GM12878 (cell line): ENCODE measurements at regions not wholly inside any gene's neighbourhood (a gene's known extent, or its start where the extent isn't known, plus 50 kb on each side); places are given as distances from the start of the nearest gene placed in this dataset.
A peak's percentile ranks its signal among the peaks of the same experiment; 100 is the strongest.

ENCODE experiments used
- CBX5 ChIP-seq: sonication (generic); IDR thresholded peaks from 2 replicates; pipeline ENCODE4 v1.6.1; 2016; ENCODE audit warnings: low read depth, moderate library complexity, mild to moderate bottlenecking, inconsistent platforms
- CHD2 ChIP-seq: IDR thresholded peaks from 2 replicates; pipeline ENCODE4 v1.6.1; 2011; ENCODE audit warnings: low read depth, low read length, improper control_type of control experiment, borderline replicate concordance
- CHD4 ChIP-seq: fragments of 200-600 bp; sonication (generic); IDR thresholded peaks from 2 replicates; pipeline ENCODE4 v1.6.1; 2016; ENCODE audit warnings: mild to moderate bottlenecking
- E2F8 ChIP-seq: fragments of 450-650 bp; IDR thresholded peaks from 2 replicates; pipeline ENCODE4 v1.6.1; 2018; ENCODE audit warnings: mild to moderate bottlenecking, low read depth, moderate library complexity; ENCODE audit not compliant: partially characterized antibody
- EED ChIP-seq: sonication (generic); IDR thresholded peaks from 2 replicates; pipeline ENCODE4 v1.6.1; 2016; ENCODE audit warnings: antibody characterized with exemption, low read depth
- EP300 ChIP-seq, 2 experiments: fragments of 150-350 bp in 1 of 2; IDR thresholded peaks; 2 replicates each; pipeline ENCODE4 v1.6.1; 2011 to 2012; ENCODE audit warnings: low read depth in 2 of 2, low read length in 2 of 2, borderline replicate concordance in 1 of 2, improper control_type of control experiment in 1 of 2, inconsistent platforms in 1 of 2; ENCODE audit not compliant: control insufficient read depth in 1 of 2
- ETV6 ChIP-seq, 2 experiments: fragments of 450-650 bp in 1 of 2; IDR thresholded peaks in 1 of 2; conservative IDR thresholded peaks in 1 of 2; 2 replicates each; pipeline ENCODE4 v1.6.1; 2014; ENCODE audit warnings: antibody characterized with exemption in 1 of 2, borderline replicate concordance in 1 of 2, low read depth in 1 of 2, mild to moderate bottlenecking in 1 of 2, moderate library complexity in 1 of 2
- IKZF2 ChIP-seq, 2 experiments: fragments of 450-650 bp; IDR thresholded peaks; 2 replicates each; pipeline ENCODE4 v1.6.1; 2017; ENCODE audit warnings: mild to moderate bottlenecking in 2 of 2, moderate library complexity in 2 of 2
- IRF3 ChIP-seq: fragments of 450-650 bp; IDR thresholded peaks from 2 replicates; pipeline ENCODE4 v1.6.1; 2014; ENCODE audit warnings: mild to moderate bottlenecking
- JUNB ChIP-seq: IDR thresholded peaks from 2 replicates; pipeline ENCODE4 v1.6.1; 2016; ENCODE audit warnings: antibody characterized with exemption, mild to moderate bottlenecking
- MTA2 ChIP-seq: fragments of 450-650 bp; IDR thresholded peaks from 2 replicates; pipeline ENCODE4 v1.6.1; 2016; ENCODE audit warnings: low read depth, mild to moderate bottlenecking, moderate library complexity
- MTA3 ChIP-seq: IDR thresholded peaks from 2 replicates; pipeline ENCODE4 v1.6.1; 2012; ENCODE audit warnings: low read length, inconsistent platforms, borderline replicate concordance
- PKNOX1 ChIP-seq: fragments of 450-650 bp; IDR thresholded peaks from 2 replicates; pipeline ENCODE4 v1.6.1; 2016; ENCODE audit warnings: mild to moderate bottlenecking
- PML ChIP-seq: IDR thresholded peaks from 2 replicates; pipeline ENCODE4 v1.6.1; 2012; ENCODE audit warnings: low read length, inconsistent platforms
- RBBP5 ChIP-seq: fragments of 200-600 bp; sonication (generic); conservative IDR thresholded peaks from 2 replicates; pipeline ENCODE4 v1.6.1; 2016
- SUPT20H ChIP-seq: IDR thresholded peaks from 2 replicates; pipeline ENCODE4 v1.6.1; 2011; ENCODE audit warnings: low read depth, mild to moderate bottlenecking, low read length, moderate library complexity, borderline replicate concordance; ENCODE audit not compliant: control insufficient read depth
- TARDBP ChIP-seq: IDR thresholded peaks from 2 replicates; pipeline ENCODE4 v1.6.1; 2016; ENCODE audit warnings: borderline replicate concordance
- USF1 ChIP-seq: IDR thresholded peaks from 2 replicates; pipeline ENCODE4 v1.6.1; 2011; ENCODE audit warnings: borderline replicate concordance, low read depth, mild to moderate bottlenecking, moderate library complexity, mixed read lengths, low read length; ENCODE audit not compliant: insufficient read depth; ENCODE audit errors: extremely low read length
- YBX1 ChIP-seq: fragments of 450-650 bp; IDR thresholded peaks from 2 replicates; pipeline ENCODE4 v1.6.1; 2016; ENCODE audit warnings: antibody characterized with exemption
- ZNF207 ChIP-seq: fragments of 450-650 bp; IDR thresholded peaks from 2 replicates; pipeline ENCODE4 v1.6.1; 2014; ENCODE audit warnings: antibody characterized with exemption, mild to moderate bottlenecking, borderline replicate concordance
- ZNF24 ChIP-seq: fragments of 450-650 bp; IDR thresholded peaks from 2 replicates; pipeline ENCODE4 v1.6.1; 2017; ENCODE audit warnings: antibody characterized with exemption, mild to moderate bottlenecking
- ZNF384 ChIP-seq: IDR thresholded peaks from 2 replicates; pipeline ENCODE4 v1.6.1; 2012; ENCODE audit warnings: low read depth, mild to moderate bottlenecking, low read length, improper control_type of control experiment, borderline replicate concordance
- ZNF622 ChIP-seq: fragments of 450-650 bp; IDR thresholded peaks from 2 replicates; pipeline ENCODE4 v1.6.1; 2017; ENCODE audit warnings: mild to moderate bottlenecking, inconsistent platforms

GRCh38 chr12:31890295-31891285, 68.6 kb upstream of the RESF1 start (continued):
- TF ChIP-seq IRF3, result no peak
- 0 out of 2 replicates have a peak, but pooled peaks have one; percentile 43 for TF ChIP-seq CBX5
- no peak for TF ChIP-seq ZNF622
- TF ChIP-seq ZNF24, result no peak
- TF ChIP-seq MTA3, result no peak
- TF ChIP-seq IKZF2 (IDR thresholded peaks at IDR 0.05), result no peak
- peak; percentile 32 for TF ChIP-seq MTA2
- TF ChIP-seq RBBP5, result no peak
- TF ChIP-seq PML, result no peak
- TF ChIP-seq SUPT20H, result no peak
- TF ChIP-seq JUNB, result 0 out of 2 replicates have a peak, but pooled peaks have one; percentile 11
- no peak for TF ChIP-seq USF1
- TF ChIP-seq ETV6 (conservative IDR thresholded peaks at IDR 0.05 in 1 of 2, IDR thresholded peaks at IDR 0.05 in 1 of 2; ENCODE audit: borderline replicate concordance in 1 of 2, low read depth in 1 of 2), result no peak; a peak in 1 of 4 replicates
- TF ChIP-seq EP300 (IDR thresholded peaks at IDR 0.05; ENCODE audit: borderline replicate concordance in 1 of 2, control insufficient read depth in 1 of 2, low read depth in 2 of 2, low read length in 2 of 2), result peak; percentile 25 to 45; a peak in 2 of 4 replicates
- no peak for TF ChIP-seq ZNF207
- no peak for TF ChIP-seq CHD4
- no peak for TF ChIP-seq E2F8
- no peak for TF ChIP-seq CHD2
- TF ChIP-seq PKNOX1, result peak; percentile 55; the same call in 1 of the 2 replicates
- no peak for TF ChIP-seq EED
- TF ChIP-seq TARDBP, result no peak
- no peak for TF ChIP-seq YBX1
- no peak for TF ChIP-seq ZNF384
